ENCODE measurements at regions not wholly inside any gene's neighbourhood (a gene's known extent, or its start where the extent isn't known, plus 50 kb on each side); places are given as distances from the start of the nearest gene placed in this dataset.

GRCh38 chr10:111432588-111432987 lies 355.8 kb downstream of the ADRA2A start:
- TF ChIP-seq CTCF (IDR thresholded peaks at IDR 0.05; ENCODE audit: extremely low read depth, missing control alignments) = no peak
- no peak for DNase-seq (ENCODE audit: low spot score)

GRCh38 chr10:111435871-111436270 lies 359.0 kb downstream of the ADRA2A start:
- no peak for DNase-seq (ENCODE audit: low spot score)
- no peak for TF ChIP-seq CTCF (IDR thresholded peaks at IDR 0.05; ENCODE audit: extremely low read depth, missing control alignments)

- no peak for TF ChIP-seq CTCF (IDR thresholded peaks at IDR 0.05; ENCODE audit: extremely low read depth, missing control alignments)
- DNase-seq (ENCODE audit: low spot score) = no peak
Measured at GRCh38 chr10:111439034-111439842, 362.4 kb downstream of the ADRA2A start.

GRCh38 chr10:111440501-111440900 lies 363.7 kb downstream of the ADRA2A start:
- no peak for DNase-seq (ENCODE audit: low spot score)
- no peak for TF ChIP-seq CTCF (IDR thresholded peaks at IDR 0.05; ENCODE audit: extremely low read depth, missing control alignments)

- DNase-seq (ENCODE audit: low spot score) = no peak
- TF ChIP-seq CTCF (IDR thresholded peaks at IDR 0.05; ENCODE audit: extremely low read depth, missing control alignments) = no peak
Measured at GRCh38 chr10:111445667-111446066, 368.8 kb downstream of the ADRA2A start.

- DNase-seq (ENCODE audit: low spot score) = no peak
- no peak for TF ChIP-seq CTCF (IDR thresholded peaks at IDR 0.05; ENCODE audit: extremely low read depth, missing control alignments)
Measured at GRCh38 chr10:111446966-111447365, 370.1 kb downstream of the ADRA2A start.

- TF ChIP-seq CTCF (IDR thresholded peaks at IDR 0.05; ENCODE audit: extremely low read depth, missing control alignments) = no peak
- DNase-seq (ENCODE audit: low spot score) = no peak
Measured at GRCh38 chr10:111452153-111452552, 375.3 kb downstream of the ADRA2A start.

Data from GM20000 (cell line).